ENCODE measurements at regions not wholly inside any gene's neighbourhood (a gene's known extent, or its start where the extent isn't known, plus 50 kb on each side); places are given as distances from the start of the nearest gene placed in this dataset.
"Not testable (repeated sequence)": the region's sequence is repeated elsewhere in the genome, so short reads cannot be mapped to it uniquely, and the experiment has no call there.

DNA sequence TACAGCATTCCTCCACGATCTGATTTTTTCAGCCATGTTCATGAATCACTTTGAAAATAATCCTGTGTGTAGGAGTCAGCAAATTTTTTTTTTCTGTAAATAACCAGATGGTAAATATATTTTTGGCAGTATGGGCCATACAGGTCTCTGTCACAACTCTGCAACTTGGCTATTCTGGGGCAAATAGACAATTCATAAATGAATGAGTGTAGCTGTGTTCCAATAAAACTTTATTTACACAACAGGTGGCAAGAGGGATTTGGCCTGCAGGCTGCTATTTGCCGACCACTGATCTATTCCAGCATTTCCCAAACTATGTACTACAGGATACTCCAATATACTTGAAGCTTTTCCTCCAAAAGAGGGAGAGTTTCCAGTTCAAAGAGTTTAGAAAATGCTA is 78.7 kb upstream of the SVIL start:
- no peak for DNase-seq

GRCh38 chr10:29712108-29712507 is 77.3 kb upstream of the SVIL start:
- DNase-seq: no peak

GRCh38 chr10:29710128-29710527 is 75.4 kb upstream of the SVIL start:
- DNase-seq: no peak

- no peak for DNase-seq
Observed at GRCh38 chr10:29709484-29710002, 74.8 kb upstream of the SVIL start.

GRCh38 chr10:29703271-29703670 is 68.5 kb upstream of the SVIL start:
- DNase-seq: no peak

GRCh38 chr10:29702273-29703164 is 67.7 kb upstream of the SVIL start:
- DNase-seq: no peak

GRCh38 chr10:29701306-29701705 is 66.5 kb upstream of the SVIL start:
- no peak for DNase-seq

- no peak for DNase-seq
Observed at GRCh38 chr10:29699621-29700020, 64.8 kb upstream of the SVIL start.

DNA sequence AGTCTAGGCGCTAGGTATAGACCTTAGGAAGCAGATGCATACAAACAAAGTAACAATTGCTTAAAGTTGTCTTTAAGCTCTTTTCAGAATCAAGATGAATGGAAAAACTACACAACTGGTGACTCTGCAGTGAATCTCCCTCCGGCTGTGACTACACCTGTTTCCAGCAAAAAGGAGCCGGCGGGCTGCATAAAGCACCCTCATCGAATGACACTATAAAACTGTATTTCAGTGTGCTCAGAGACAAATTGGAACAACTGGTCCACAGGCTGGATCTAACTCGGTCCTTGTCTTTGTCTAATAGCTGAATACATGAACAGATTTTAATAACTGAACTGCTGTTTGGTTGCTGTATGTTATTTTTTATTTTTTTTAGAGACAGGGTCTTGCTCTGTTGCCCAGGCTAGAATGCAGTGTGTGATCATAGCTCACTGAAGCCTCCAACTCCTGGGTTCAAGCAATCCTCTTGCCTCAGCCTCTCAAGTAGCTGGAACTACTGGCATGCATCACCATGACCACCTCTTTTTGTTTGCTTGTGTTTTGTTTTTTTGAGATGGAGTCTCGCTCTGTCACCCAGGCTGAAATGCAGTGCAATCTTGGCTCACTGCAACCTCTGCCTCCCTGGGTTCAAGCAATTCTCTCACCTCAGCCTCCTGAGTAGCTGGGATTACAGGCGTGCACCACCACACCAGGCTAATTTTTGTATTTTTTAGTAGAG is 64.2 kb upstream of the SVIL start:
- no peak for DNase-seq

DNA sequence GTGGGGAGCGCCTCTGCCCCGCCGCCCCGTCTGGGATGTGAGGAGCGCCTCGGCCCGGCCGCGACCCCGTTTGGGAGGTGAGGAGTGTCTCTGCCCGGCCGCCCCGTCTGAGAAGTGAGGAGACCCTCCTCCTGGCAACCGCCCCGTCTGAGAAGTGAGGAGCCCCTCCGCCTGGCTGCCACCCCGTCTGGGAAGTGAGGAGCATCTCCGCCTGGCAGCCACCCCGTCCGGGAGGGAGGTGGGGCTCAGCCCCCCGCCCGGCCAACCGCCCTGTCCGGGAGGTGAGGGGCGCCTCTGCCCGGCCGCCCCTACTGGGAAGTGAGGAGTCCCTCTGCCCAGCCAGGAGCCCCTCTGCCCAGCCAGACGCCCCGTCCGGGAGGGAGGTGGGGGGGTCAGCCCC is 61.8 kb upstream of the SVIL start:
- not testable (repeated sequence) for DNase-seq

GRCh38 chr10:29694121-29694520 is 59.4 kb upstream of the SVIL start:
- DNase-seq: no peak

DNA sequence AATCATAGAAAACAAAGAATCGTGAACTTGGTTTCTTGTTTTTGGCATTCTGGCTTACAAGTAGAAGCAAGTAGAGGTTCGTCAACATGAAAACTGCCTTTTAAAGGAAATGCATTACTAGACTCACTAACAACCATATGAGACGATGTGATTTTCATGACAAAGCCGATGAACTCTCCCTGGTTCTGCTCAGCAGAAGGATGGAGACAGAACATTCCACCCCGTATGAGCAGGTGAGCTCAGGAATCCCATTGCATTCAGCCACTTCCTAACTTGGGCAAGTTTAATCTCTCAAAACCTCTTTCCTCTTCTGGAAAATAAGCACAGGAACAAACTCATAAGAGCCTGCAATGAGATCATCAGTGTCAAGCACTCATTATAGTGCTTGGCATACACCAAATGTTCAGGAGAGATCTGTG is 57.4 kb upstream of the SVIL start:
- DNase-seq: no peak

DNA sequence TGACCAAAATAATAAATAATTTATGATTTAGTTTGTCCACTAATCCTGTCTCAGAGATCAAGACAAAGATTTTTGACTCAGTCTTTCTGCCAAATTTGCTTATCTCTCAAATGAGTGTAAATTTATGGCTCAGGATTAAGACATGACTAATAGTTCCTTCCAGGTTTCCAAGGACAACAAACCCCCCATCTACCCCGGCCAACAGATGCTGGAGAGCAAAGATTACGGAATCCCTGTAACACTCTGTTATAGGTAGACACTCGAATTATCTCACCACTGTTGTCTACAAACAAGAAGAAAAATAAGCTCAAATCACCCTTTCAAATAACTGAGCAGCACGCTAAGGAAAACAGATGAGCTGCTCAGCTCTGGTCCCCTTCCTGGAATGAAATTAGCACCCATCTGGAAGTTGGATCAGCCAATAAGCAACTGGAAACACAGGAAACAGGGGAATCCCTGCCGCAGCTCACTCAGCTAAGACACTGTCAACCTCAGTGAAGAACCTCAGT is 56.8 kb upstream of the SVIL start:
- DNase-seq: peak; percentile 68

GRCh38 chr10:29689001-29689400 is 54.2 kb upstream of the SVIL start:
- DNase-seq: peak; percentile 68

- DNase-seq: no peak
Observed at GRCh38 chr10:29688230-29688661, 53.5 kb upstream of the SVIL start.

DNA sequence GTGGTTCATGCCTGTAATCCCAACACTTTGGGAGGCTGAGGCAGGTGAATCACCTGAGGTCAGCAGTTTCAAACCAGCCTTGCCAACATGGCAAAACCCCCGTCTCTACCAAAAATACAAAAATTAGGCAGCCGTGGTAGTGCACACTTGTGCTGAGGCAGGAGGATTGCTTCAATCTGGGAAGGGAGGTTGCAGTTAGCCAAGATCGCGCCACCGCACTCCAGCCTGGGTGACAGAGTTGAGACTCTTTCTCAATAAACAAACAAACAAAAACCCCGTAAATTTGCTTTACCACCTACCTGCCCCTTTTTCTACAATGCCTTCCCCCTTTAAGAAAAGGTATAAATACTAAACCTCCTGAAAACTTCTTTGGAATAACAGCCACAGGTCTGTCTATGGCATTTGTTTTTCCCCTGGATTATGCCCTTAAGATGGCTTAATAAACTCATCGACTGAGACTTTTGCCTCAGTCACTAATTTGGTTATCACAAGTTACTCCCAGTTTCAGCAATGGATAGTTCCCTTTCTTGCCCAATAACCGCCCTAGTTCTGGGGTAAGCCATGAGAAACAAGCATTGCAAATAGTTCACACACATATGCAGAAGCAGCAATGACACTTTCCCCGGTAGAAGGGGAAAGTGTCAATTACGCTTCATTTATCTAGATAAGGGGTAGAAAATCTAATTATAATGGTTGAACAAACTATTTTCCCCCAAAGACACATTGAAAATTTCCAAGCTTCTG is 52.8 kb upstream of the SVIL start:
- DNase-seq: no peak

DNA sequence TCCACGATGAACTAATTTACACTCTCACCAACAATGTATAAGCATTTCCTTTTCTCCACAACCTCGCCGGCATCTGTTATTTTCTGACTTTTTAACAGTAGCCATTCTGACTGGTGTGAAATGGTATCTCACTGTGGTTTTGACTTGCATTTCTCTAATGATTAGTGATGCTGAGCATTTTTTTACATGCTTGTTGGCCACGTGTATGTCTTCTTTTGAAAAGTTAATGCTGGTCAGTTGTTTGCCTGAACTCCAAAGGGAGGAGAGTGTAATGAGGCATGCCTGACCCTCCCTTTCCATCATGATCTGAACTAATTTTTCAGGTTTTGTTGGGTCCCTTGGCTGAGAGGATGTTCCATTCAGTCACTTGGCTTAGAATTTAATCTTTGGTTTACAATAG is 50.7 kb upstream of the SVIL start:
- DNase-seq: no peak

Data from NCI-H226 (cell line).